ENCODE measurements at regions not wholly inside any gene's neighbourhood (a gene's known extent, or its start where the extent isn't known, plus 50 kb on each side); places are given as distances from the start of the nearest gene placed in this dataset.
A peak's percentile ranks its signal among the peaks of the same experiment; 100 is the strongest.
"Not testable (repeated sequence)": the region's sequence is repeated elsewhere in the genome, so short reads cannot be mapped to it uniquely, and the experiment has no call there.

- no peak overlapping the region for H3K4me3 ChIP-seq (ENCODE audit: control insufficient read depth, low read depth, low read length)
- no peak for TF ChIP-seq CTCF (conservative IDR thresholded peaks at IDR 0.05; ENCODE audit: control insufficient read depth, insufficient read depth, low read depth, low read length)
- DNase-seq (ENCODE audit: low read depth), result no peak
Measured at GRCh38 chr5:167417662-167418061, 873.8 kb upstream of the WWC1 start.

GRCh38 chr5:167425161-167425560 lies 866.3 kb upstream of the WWC1 start:
- no peak overlapping the region for H3K4me3 ChIP-seq (ENCODE audit: control insufficient read depth, low read depth, low read length)
- DNase-seq (ENCODE audit: low read depth), result no peak
- TF ChIP-seq CTCF (conservative IDR thresholded peaks at IDR 0.05; ENCODE audit: control insufficient read depth, insufficient read depth, low read depth, low read length), result no peak

- no peak for TF ChIP-seq CTCF (conservative IDR thresholded peaks at IDR 0.05; ENCODE audit: control insufficient read depth, insufficient read depth, low read depth, low read length)
- H3K4me3 ChIP-seq (ENCODE audit: control insufficient read depth, low read depth, low read length), result no peak overlapping the region
Measured at GRCh38 chr5:167426501-167426900, 864.9 kb upstream of the WWC1 start.

GRCh38 chr5:167427641-167428040 lies 863.8 kb upstream of the WWC1 start:
- not testable (repeated sequence) for H3K4me3 ChIP-seq (ENCODE audit: control insufficient read depth, low read depth, low read length); DNase-seq (ENCODE audit: low read depth)

More at GRCh38 chr5:167426501-167426900, 864.9 kb upstream of the WWC1 start:
- no peak for DNase-seq (ENCODE audit: low read depth)

GRCh38 chr5:167440846-167441245 lies 850.6 kb upstream of the WWC1 start:
- no peak for DNase-seq (ENCODE audit: low read depth)
- no peak overlapping the region for H3K4me3 ChIP-seq (ENCODE audit: control insufficient read depth, low read depth, low read length)
- TF ChIP-seq CTCF (conservative IDR thresholded peaks at IDR 0.05; ENCODE audit: control insufficient read depth, insufficient read depth, low read depth, low read length), result no peak

GRCh38 chr5:167442922-167443321 lies 848.5 kb upstream of the WWC1 start:
- no peak overlapping the region for H3K4me3 ChIP-seq (ENCODE audit: control insufficient read depth, low read depth, low read length)
- DNase-seq (ENCODE audit: low read depth), result peak; percentile 58
- no peak for TF ChIP-seq CTCF (conservative IDR thresholded peaks at IDR 0.05; ENCODE audit: control insufficient read depth, insufficient read depth, low read depth, low read length)

GRCh38 chr5:167447466-167448375 lies 843.7 kb upstream of the WWC1 start:
- no peak overlapping the region for H3K4me3 ChIP-seq (ENCODE audit: control insufficient read depth, low read depth, low read length)
- no peak for DNase-seq (ENCODE audit: low read depth)
- TF ChIP-seq CTCF (conservative IDR thresholded peaks at IDR 0.05; ENCODE audit: control insufficient read depth, insufficient read depth, low read depth, low read length), result no peak
